ENCODE measurements at regions not wholly inside any gene's neighbourhood (a gene's known extent, or its start where the extent isn't known, plus 50 kb on each side); places are given as distances from the start of the nearest gene placed in this dataset.
"Not testable (repeated sequence)": the region's sequence is repeated elsewhere in the genome, so short reads cannot be mapped to it uniquely, and the experiment has no call there.

GRCh38 chr13:103883164-103883563 is 816.9 kb upstream of the SLC10A2 start:
- H3K27ac Mint-ChIP-seq: peak overlapping the region; percentile 90

GRCh38 chr13:103880146-103880545 is 813.9 kb upstream of the SLC10A2 start:
- DNase-seq (ENCODE audit: low spot score in 2 of 2, unreplicated experiment in 2 of 2); H3K9me3 Mint-ChIP-seq; H3K27me3 Mint-ChIP-seq (ENCODE audit: low read depth); H3K4me3 Mint-ChIP-seq; H3K36me3 Mint-ChIP-seq: not testable (repeated sequence)
- Mint-ChIP-seq H3K27ac (peak overlapping the region; percentile 25), H3K4me1 (peaks cover 40% of the 10 kb centered on the region)

More at GRCh38 chr13:103883164-103883563, 816.9 kb upstream of the SLC10A2 start:
- peak overlapping the region; percentile 52 for H3K4me3 Mint-ChIP-seq
- H3K9me3 Mint-ChIP-seq: peaks cover 17% of the 10 kb centered on the region
- peaks cover 38% of the 10 kb centered on the region for H3K4me1 Mint-ChIP-seq
- TF ChIP-seq CTCF (IDR thresholded peaks at IDR 0.05; ENCODE audit: unreplicated experiment): peak; percentile 38
- DNase-seq (ENCODE audit: low spot score in 2 of 2, unreplicated experiment in 2 of 2): peak; percentile 64 to 81
- peaks cover 20% of the 10 kb centered on the region for H3K36me3 Mint-ChIP-seq
- no peaks in the 10 kb centered on the region for H3K27me3 Mint-ChIP-seq (ENCODE audit: low read depth)

- DNase-seq (ENCODE audit: low spot score in 2 of 2, unreplicated experiment in 2 of 2): no peak
- H3K4me1 Mint-ChIP-seq: peaks cover 31% of the 10 kb centered on the region
- no peaks in the 10 kb centered on the region for H3K27me3 Mint-ChIP-seq (ENCODE audit: low read depth)
- peak overlapping the region; percentile 71 for H3K27ac Mint-ChIP-seq
- peaks cover 6% of the 10 kb centered on the region for H3K9me3 Mint-ChIP-seq
- peaks cover 7% of the 10 kb centered on the region for H3K36me3 Mint-ChIP-seq
- no peak overlapping the region for H3K4me3 Mint-ChIP-seq
- TF ChIP-seq CTCF (IDR thresholded peaks at IDR 0.05; ENCODE audit: unreplicated experiment): no peak
These were observed 812.8 kb upstream of the SLC10A2 start for GRCh38 chr13:103878891-103879605.

GRCh38 chr13:103876571-103876970 is 810.4 kb upstream of the SLC10A2 start:
- Mint-ChIP-seq H3K36me3 (peaks cover 14% of the 10 kb centered on the region), H3K4me3 (no peak overlapping the region), H3K27ac (no peak overlapping the region), H3K27me3 (ENCODE audit: low read depth) (no peaks in the 10 kb centered on the region), H3K9me3 (peaks cover 22% of the 10 kb centered on the region), H3K4me1 (peaks cover 13% of the 10 kb centered on the region)
- no peak for DNase-seq (ENCODE audit: low spot score in 2 of 2, unreplicated experiment in 2 of 2)
- no peak for TF ChIP-seq CTCF (IDR thresholded peaks at IDR 0.05; ENCODE audit: unreplicated experiment)

- Mint-ChIP-seq H3K4me1 (peaks cover 6% of the 10 kb centered on the region), H3K4me3 (no peak overlapping the region), H3K36me3 (peaks cover 11% of the 10 kb centered on the region), H3K27ac (no peak overlapping the region), H3K9me3 (peaks cover 31% of the 10 kb centered on the region), H3K27me3 (ENCODE audit: low read depth) (no peaks in the 10 kb centered on the region)
- no peak for TF ChIP-seq CTCF (IDR thresholded peaks at IDR 0.05; ENCODE audit: unreplicated experiment)
- DNase-seq (ENCODE audit: low spot score in 2 of 2, unreplicated experiment in 2 of 2): no peak
These were observed 807.5 kb upstream of the SLC10A2 start for GRCh38 chr13:103873725-103874124.

- no peaks in the 10 kb centered on the region for H3K27me3 Mint-ChIP-seq (ENCODE audit: low read depth)
- H3K9me3 Mint-ChIP-seq: peaks cover 14% of the 10 kb centered on the region
- no peak for TF ChIP-seq CTCF (IDR thresholded peaks at IDR 0.05; ENCODE audit: unreplicated experiment)
- no peak for DNase-seq (ENCODE audit: low spot score in 2 of 2, unreplicated experiment in 2 of 2)
- H3K36me3 Mint-ChIP-seq: peaks cover 3% of the 10 kb centered on the region
- H3K4me1 Mint-ChIP-seq: peaks cover 9% of the 10 kb centered on the region
- no peak overlapping the region for H3K4me3 Mint-ChIP-seq
- no peak overlapping the region for H3K27ac Mint-ChIP-seq
These were observed 799.8 kb upstream of the SLC10A2 start for GRCh38 chr13:103866048-103866447.
